ENCODE measurements at regions not wholly inside any gene's neighbourhood (a gene's known extent, or its start where the extent isn't known, plus 50 kb on each side); places are given as distances from the start of the nearest gene placed in this dataset.

DNA sequence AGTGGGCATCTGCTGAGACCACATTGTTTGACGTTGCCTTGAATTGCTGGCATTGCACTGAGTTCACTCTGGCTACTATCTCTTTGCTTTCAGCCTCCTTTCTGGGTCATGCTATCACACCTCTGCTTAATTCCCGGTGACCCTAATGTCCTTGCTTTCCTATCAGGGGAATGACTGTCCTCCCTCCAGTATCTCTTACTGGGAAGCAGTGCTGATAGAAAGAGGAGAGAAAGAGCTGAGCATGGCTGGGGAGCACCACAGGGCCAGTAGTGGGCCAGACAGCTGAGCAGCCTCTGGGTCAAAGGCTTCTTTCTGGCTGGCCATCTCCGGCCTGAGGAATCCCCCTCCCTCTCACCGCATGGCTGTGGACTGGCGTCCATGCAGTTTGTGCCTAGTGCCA is 428.7 kb downstream of the INHBA start:
- TF ChIP-seq CTCF (conservative IDR thresholded peaks at IDR 0.05; ENCODE audit: low read depth in 2 of 2) (no peak), EZH2 (IDR thresholded peaks at IDR 0.05; ENCODE audit: low read depth, unreplicated experiment) (no peak), POLR2AphosphoS5 (IDR thresholded peaks at IDR 0.05; ENCODE audit: low read depth) (no peak), EZH2phosphoT487 (IDR thresholded peaks at IDR 0.05; ENCODE audit: unreplicated experiment) (no peak), ZNF331 (CRISPR knock-in tag; IDR thresholded peaks at IDR 0.05; ENCODE audit: low read depth) (no peak)
- TF ChIP-seq, protein P1, sequence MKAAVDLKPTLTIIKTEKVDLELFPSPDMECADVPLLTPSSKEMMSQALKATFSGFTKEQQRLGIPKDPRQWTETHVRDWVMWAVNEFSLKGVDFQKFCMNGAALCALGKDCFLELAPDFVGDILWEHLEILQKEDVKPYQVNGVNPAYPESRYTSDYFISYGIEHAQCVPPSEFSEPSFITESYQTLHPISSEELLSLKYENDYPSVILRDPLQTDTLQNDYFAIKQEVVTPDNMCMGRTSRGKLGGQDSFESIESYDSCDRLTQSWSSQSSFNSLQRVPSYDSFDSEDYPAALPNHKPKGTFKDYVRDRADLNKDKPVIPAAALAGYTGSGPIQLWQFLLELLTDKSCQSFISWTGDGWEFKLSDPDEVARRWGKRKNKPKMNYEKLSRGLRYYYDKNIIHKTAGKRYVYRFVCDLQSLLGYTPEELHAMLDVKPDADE (IDR thresholded peaks at IDR 0.05): no peak
- TF ChIP-seq, protein P2, sequence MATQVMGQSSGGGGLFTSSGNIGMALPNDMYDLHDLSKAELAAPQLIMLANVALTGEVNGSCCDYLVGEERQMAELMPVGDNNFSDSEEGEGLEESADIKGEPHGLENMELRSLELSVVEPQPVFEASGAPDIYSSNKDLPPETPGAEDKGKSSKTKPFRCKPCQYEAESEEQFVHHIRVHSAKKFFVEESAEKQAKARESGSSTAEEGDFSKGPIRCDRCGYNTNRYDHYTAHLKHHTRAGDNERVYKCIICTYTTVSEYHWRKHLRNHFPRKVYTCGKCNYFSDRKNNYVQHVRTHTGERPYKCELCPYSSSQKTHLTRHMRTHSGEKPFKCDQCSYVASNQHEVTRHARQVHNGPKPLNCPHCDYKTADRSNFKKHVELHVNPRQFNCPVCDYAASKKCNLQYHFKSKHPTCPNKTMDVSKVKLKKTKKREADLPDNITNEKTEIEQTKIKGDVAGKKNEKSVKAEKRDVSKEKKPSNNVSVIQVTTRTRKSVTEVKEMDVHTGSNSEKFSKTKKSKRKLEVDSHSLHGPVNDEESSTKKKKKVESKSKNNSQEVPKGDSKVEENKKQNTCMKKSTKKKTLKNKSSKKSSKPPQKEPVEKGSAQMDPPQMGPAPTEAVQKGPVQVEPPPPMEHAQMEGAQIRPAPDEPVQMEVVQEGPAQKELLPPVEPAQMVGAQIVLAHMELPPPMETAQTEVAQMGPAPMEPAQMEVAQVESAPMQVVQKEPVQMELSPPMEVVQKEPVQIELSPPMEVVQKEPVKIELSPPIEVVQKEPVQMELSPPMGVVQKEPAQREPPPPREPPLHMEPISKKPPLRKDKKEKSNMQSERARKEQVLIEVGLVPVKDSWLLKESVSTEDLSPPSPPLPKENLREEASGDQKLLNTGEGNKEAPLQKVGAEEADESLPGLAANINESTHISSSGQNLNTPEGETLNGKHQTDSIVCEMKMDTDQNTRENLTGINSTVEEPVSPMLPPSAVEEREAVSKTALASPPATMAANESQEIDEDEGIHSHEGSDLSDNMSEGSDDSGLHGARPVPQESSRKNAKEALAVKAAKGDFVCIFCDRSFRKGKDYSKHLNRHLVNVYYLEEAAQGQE (IDR thresholded peaks at IDR 0.05; ENCODE audit: unreplicated experiment): no peak

Data from GM23338 (cell line).